Activated effector memory CD4-positive, alpha-beta T cell treated with Interleukin-2 at 50 U/mL for 16 hours (primary cell): ENCODE measurements at regions not wholly inside any gene's neighbourhood (a gene's known extent, or its start where the extent isn't known, plus 50 kb on each side); places are given as distances from the start of the nearest gene placed in this dataset.
A peak's percentile ranks its signal among the peaks of the same experiment; 100 is the strongest.
"Not testable (repeated sequence)": the region's sequence is repeated elsewhere in the genome, so short reads cannot be mapped to it uniquely, and the experiment has no call there.

Experiments used
- DNase-seq: peaks from one replicate; pipeline ENCODE4 v3.0.0-alpha.2; 2020

- DNase-seq: no peak
These were observed 123.7 kb downstream of the CASP12 start for GRCh38 chr11:104774578-104774977.

GRCh38 chr11:104772806-104773241 is 125.4 kb downstream of the CASP12 start:
- DNase-seq: no peak

GRCh38 chr11:104771763-104772162 is 126.5 kb downstream of the CASP12 start:
- DNase-seq: no peak

- DNase-seq: not testable (repeated sequence)
These were observed 127.2 kb downstream of the CASP12 start for GRCh38 chr11:104771046-104771445.

- no peak for DNase-seq
These were observed 132.7 kb downstream of the CASP12 start for GRCh38 chr11:104765401-104766095.

GRCh38 chr11:104764710-104765045 is 133.6 kb downstream of the CASP12 start:
- no peak for DNase-seq

- DNase-seq: no peak
These were observed 134.1 kb downstream of the CASP12 start for GRCh38 chr11:104763930-104764709.

- no peak for DNase-seq
These were observed 136.7 kb downstream of the CASP12 start for GRCh38 chr11:104761511-104761910.

GRCh38 chr11:104759464-104759863 is 138.8 kb downstream of the CASP12 start:
- no peak for DNase-seq

GRCh38 chr11:104738918-104739317 is 159.3 kb downstream of the CASP12 start:
- no peak for DNase-seq

GRCh38 chr11:104738208-104738607 is 160.1 kb downstream of the CASP12 start:
- DNase-seq: no peak

- no peak for DNase-seq
These were observed 161.8 kb downstream of the CASP12 start for GRCh38 chr11:104736502-104736901.

- DNase-seq: no peak
These were observed 163.3 kb downstream of the CASP12 start for GRCh38 chr11:104734998-104735397.

GRCh38 chr11:104731890-104732289 is 166.4 kb downstream of the CASP12 start:
- DNase-seq: no peak

- DNase-seq: no peak
These were observed 169.3 kb downstream of the CASP12 start for GRCh38 chr11:104728927-104729326.

- no peak for DNase-seq
These were observed 170.5 kb downstream of the CASP12 start for GRCh38 chr11:104727768-104728167.

GRCh38 chr11:104727095-104727494 is 171.2 kb downstream of the CASP12 start:
- no peak for DNase-seq

- DNase-seq: no peak
These were observed 172.4 kb downstream of the CASP12 start for GRCh38 chr11:104725796-104726408.

GRCh38 chr11:104713401-104713800 is 184.9 kb downstream of the CASP12 start:
- no peak for DNase-seq

GRCh38 chr11:104705490-104706190 is 192.6 kb downstream of the CASP12 start:
- peak; percentile 61 for DNase-seq

- DNase-seq: no peak
These were observed 193.4 kb downstream of the CASP12 start for GRCh38 chr11:104704888-104705287.

GRCh38 chr11:104704146-104704830 is 194.0 kb downstream of the CASP12 start:
- DNase-seq: no peak

GRCh38 chr11:104700609-104701008 is 197.7 kb downstream of the CASP12 start:
- DNase-seq: no peak
